ENCODE measurements at regions not wholly inside any gene's neighbourhood (a gene's known extent, or its start where the extent isn't known, plus 50 kb on each side); places are given as distances from the start of the nearest gene placed in this dataset.

DNA sequence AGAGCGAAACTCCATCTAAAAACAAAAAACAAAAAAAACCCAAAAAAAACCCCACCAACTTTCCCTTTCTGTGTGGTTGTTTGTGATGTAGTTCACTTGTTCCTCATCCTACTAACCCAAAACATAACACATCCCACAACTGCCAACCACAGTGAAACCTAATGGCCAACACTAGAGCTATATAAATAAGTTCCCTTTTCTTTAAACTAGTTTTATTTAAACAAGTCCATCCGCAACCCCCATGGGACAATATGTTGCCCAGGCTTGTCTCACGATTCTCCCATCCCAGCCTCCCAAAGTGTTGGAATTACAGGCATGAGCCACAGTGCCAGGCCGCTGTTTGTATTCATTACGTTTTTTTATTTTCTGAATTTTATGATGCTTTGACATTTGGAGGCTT is 71.2 kb upstream of the ADGRE5 start (continued):
- TF ChIP-seq, protein P1, sequence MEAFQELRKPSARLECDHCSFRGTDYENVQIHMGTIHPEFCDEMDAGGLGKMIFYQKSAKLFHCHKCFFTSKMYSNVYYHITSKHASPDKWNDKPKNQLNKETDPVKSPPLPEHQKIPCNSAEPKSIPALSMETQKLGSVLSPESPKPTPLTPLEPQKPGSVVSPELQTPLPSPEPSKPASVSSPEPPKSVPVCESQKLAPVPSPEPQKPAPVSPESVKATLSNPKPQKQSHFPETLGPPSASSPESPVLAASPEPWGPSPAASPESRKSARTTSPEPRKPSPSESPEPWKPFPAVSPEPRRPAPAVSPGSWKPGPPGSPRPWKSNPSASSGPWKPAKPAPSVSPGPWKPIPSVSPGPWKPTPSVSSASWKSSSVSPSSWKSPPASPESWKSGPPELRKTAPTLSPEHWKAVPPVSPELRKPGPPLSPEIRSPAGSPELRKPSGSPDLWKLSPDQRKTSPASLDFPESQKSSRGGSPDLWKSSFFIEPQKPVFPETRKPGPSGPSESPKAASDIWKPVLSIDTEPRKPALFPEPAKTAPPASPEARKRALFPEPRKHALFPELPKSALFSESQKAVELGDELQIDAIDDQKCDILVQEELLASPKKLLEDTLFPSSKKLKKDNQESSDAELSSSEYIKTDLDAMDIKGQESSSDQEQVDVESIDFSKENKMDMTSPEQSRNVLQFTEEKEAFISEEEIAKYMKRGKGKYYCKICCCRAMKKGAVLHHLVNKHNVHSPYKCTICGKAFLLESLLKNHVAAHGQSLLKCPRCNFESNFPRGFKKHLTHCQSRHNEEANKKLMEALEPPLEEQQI (IDR thresholded peaks at IDR 0.05): no peak
- no peak for TF ChIP-seq MYBL2 (IDR thresholded peaks at IDR 0.05; ENCODE audit: low read depth)
- TF ChIP-seq MYBL2 (CRISPR knock-in tag; IDR thresholded peaks at IDR 0.05; ENCODE audit: borderline replicate concordance): no peak
- TF ChIP-seq, protein P2, sequence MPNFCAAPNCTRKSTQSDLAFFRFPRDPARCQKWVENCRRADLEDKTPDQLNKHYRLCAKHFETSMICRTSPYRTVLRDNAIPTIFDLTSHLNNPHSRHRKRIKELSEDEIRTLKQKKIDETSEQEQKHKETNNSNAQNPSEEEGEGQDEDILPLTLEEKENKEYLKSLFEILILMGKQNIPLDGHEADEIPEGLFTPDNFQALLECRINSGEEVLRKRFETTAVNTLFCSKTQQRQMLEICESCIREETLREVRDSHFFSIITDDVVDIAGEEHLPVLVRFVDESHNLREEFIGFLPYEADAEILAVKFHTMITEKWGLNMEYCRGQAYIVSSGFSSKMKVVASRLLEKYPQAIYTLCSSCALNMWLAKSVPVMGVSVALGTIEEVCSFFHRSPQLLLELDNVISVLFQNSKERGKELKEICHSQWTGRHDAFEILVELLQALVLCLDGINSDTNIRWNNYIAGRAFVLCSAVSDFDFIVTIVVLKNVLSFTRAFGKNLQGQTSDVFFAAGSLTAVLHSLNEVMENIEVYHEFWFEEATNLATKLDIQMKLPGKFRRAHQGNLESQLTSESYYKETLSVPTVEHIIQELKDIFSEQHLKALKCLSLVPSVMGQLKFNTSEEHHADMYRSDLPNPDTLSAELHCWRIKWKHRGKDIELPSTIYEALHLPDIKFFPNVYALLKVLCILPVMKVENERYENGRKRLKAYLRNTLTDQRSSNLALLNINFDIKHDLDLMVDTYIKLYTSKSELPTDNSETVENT (CRISPR knock-in tag; IDR thresholded peaks at IDR 0.05): no peak
- TF ChIP-seq SRF (CRISPR knock-in tag; IDR thresholded peaks at IDR 0.05): no peak
- no peak for TF ChIP-seq XRCC5 (IDR thresholded peaks at IDR 0.05; ENCODE audit: low read depth, low read length)
- no peak for TF ChIP-seq ZZZ3 (IDR thresholded peaks at IDR 0.05)

Measured in K562 (cell line).